C4-2B (cell line): ENCODE measurements at regions not wholly inside any gene's neighbourhood (a gene's known extent, or its start where the extent isn't known, plus 50 kb on each side); places are given as distances from the start of the nearest gene placed in this dataset.

ENCODE experiments used
- H3K27ac ChIP-seq: fragments of 450-650 bp; 2 replicates; pipeline ENCODE4 v1.5.1; 2017
- CTCF ChIP-seq: fragments of 450-650 bp; conservative IDR thresholded peaks from 2 replicates; pipeline ENCODE4 v1.5.1; 2017; ENCODE audit warnings: mild to moderate bottlenecking
- ZFX ChIP-seq: fragments of 450-650 bp; IDR thresholded peaks from 2 replicates; pipeline ENCODE4 v1.6.1; 2017

- TF ChIP-seq ZFX (no peak), CTCF (no peak)
- H3K27ac ChIP-seq: no peak overlapping the region
Measured at GRCh38 chr12:88310069-88310468, 168.0 kb downstream of the TMTC3 start.

DNA sequence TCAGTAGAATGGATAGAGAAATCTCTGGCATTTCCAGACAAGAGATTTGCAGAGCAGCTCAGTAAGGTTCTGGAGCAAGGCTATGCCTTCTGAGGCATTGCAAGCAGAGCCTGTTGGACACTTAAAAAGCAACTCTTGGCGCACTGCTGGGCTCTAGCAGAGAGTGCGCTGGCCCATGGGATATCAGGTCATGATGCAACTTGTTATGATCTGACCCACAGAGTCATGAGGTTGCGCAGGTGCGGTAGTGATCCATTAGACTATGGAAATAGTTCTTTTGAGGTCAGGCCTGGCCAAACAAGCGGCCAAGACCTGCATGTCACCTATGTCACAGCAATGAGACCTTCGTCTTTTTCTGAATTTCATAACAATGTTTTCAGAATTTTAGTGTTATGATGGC is 168.6 kb downstream of the TMTC3 start:
- TF ChIP-seq ZFX (no peak), CTCF (no peak)
- no peak overlapping the region for H3K27ac ChIP-seq

DNA sequence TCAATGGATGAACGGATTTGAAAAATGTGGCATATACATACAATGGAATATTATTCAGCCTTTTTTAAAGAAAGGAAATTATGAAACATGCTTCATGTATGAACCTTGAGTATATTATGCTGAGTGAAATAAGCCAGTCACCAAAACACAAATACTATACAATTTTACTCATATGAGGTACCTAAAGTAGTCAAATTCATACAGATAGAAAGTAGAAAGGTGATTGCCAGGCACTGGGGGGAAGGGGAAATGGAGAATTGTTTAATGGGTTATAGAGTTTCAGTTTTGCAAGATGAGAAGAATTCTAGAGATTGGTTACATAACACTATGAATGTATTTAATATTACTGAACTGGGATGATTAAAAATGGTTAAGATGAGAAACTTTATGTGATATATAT is 171.4 kb downstream of the TMTC3 start:
- no peak overlapping the region for H3K27ac ChIP-seq
- no peak for TF ChIP-seq CTCF
- TF ChIP-seq ZFX: no peak

DNA sequence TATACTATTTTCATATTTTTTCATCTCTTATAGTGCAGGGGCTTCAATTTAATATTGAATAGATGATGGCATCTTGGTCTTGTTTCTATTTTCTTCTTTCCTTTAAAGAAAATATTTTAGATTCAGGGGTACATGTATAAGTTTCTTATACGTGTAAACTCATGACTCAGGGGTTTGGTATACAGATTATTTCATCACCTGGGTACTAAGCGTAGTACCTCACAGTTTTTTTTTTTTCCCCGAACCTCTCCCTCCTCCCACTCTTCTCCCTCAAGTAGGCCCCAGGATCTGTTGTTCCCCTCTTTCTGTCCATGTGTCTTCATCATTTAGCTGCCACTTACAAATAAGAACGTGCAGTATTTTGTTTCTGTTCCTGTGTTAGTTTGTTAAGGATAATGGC is 172.6 kb downstream of the TMTC3 start:
- no peak overlapping the region for H3K27ac ChIP-seq
- no peak for TF ChIP-seq ZFX
- TF ChIP-seq CTCF: no peak

DNA sequence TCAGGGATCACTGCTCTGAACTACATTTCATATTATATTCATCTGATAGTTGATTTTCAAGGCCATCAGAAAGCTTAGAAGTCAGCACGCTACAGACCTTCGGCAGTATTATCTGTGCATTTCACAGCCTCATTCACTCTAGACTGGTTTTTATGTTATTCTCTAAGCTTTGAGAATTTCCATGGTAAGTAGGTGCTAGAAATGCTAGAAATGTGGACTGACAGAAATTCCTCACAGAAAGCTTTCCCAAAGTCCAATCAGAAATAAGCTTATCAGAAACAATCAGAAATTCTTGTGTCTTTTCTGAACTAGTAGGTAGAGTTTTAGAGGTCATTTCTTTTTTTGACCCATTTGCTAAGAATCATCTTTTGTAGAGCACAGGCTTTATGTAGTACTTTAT is 176.6 kb downstream of the TMTC3 start:
- TF ChIP-seq ZFX (no peak), CTCF (no peak)
- H3K27ac ChIP-seq: no peak overlapping the region

GRCh38 chr12:88325076-88325815 is 183.1 kb downstream of the TMTC3 start:
- TF ChIP-seq ZFX (no peak), CTCF (no peak)
- H3K27ac ChIP-seq: no peak overlapping the region

DNA sequence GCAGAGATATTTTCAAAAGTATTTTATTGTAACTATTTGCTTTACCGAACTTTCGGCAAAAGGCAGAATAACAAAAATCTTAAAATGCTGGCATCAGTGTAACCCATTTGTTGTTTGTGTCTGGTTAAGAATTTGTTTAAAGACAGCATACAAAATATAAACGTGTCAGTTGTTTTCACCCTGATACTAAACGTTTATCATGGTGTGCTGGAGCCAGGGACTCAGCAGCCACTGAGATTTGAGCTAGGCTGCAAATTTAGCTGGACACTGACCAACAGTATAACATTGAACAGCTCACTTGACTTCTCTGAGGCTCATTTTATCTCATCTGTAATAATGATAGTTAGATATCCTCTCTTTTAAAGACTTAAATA is 183.7 kb downstream of the TMTC3 start:
- TF ChIP-seq ZFX: no peak
- no peak for TF ChIP-seq CTCF
- no peak overlapping the region for H3K27ac ChIP-seq
